ENCODE measurements at regions not wholly inside any gene's neighbourhood (a gene's known extent, or its start where the extent isn't known, plus 50 kb on each side); places are given as distances from the start of the nearest gene placed in this dataset.
A peak's percentile ranks its signal among the peaks of the same experiment; 100 is the strongest.

GRCh38 chr7:155382802-155383171, 75.1 kb upstream of the EN2 start:
- Histone ChIP-seq H3K56ac (ENCODE audit: insufficient read length, low read depth, low read length) (no peak overlapping the region), H4K5ac (ENCODE audit: insufficient read length, low read depth, low read length) (no peak overlapping the region), H4K91ac (ENCODE audit: insufficient read length, low read depth, low read length) (no peak overlapping the region), H3K23me2 (ENCODE audit: insufficient read length, low read depth, low read length, poor library complexity, severe bottlenecking) (no peaks in the 10 kb centered on the region), H3T11ph (ENCODE audit: low read length) (no peak overlapping the region), H2AFZ (ENCODE audit: low read length) (no peak overlapping the region), H2BK12ac (ENCODE audit: insufficient read length, low read depth, low read length) (no peak overlapping the region), H4K8ac (replicated peaks; ENCODE audit: insufficient read length, low read depth, low read length) (no peak overlapping the region), H2BK15ac (ENCODE audit: low read depth, low read length) (no peak overlapping the region), H3K79me2 (ENCODE audit: insufficient read depth, low read length) (no peaks in the 10 kb centered on the region), H3K18ac (ENCODE audit: insufficient read length, low read depth, low read length) (no peak overlapping the region), H3K79me1 (ENCODE audit: insufficient read depth, low read depth, low read length, poor library complexity, severe bottlenecking) (no peaks in the 10 kb centered on the region), H3K27ac (ENCODE audit: insufficient read length, low read depth, low read length) (no peak overlapping the region), H2AK5ac (ENCODE audit: insufficient read length, low read length) (no peak overlapping the region), H3K27me3 (ENCODE audit: insufficient read depth, low read length) (peaks cover 71% of the 10 kb centered on the region), H3K4me1 (ENCODE audit: insufficient read depth, low read length) (no peaks in the 10 kb centered on the region; the same call in 1 of the 2 replicates), H2BK5ac (ENCODE audit: insufficient read length, low read length) (no peak overlapping the region), H3K14ac (ENCODE audit: insufficient read depth, low read length) (no peak overlapping the region), H4K20me1 (ENCODE audit: control insufficient read depth, insufficient read depth, insufficient read length) (no peaks in the 10 kb centered on the region), H2BK20ac (ENCODE audit: low read depth, low read length, poor library complexity, severe bottlenecking) (no peak overlapping the region), H3K23ac (ENCODE audit: insufficient read length, low read depth, low read length) (no peak overlapping the region), H3K4me2 (ENCODE audit: insufficient read depth, insufficient read length, low read length) (no peak overlapping the region), H3K9me3 (ENCODE audit: control insufficient read depth, low read depth, low read length) (no peaks in the 10 kb centered on the region), H3K9ac (ENCODE audit: extremely low read depth, insufficient read length, low read length) (no peak overlapping the region), H2BK120ac (ENCODE audit: low read depth, low read length, poor library complexity, severe bottlenecking) (no peak overlapping the region), H3K4ac (ENCODE audit: low read depth, low read length) (no peak overlapping the region)
- H3K9me3 Mint-ChIP-seq, result peaks cover 5 to 21% of the 10 kb centered on the region in 2 experiments; a peak in 3 of 5 replicates
- peaks cover 100% of the 10 kb centered on the region for H3K27me3 Mint-ChIP-seq (ENCODE audit: low read depth)
- no peaks in the 10 kb centered on the region; a peak in 1 of 7 replicates for H3K36me3 Mint-ChIP-seq (ENCODE audit: insufficient read depth in 1 of 3, low read depth in 3 of 3)
- peak overlapping the region in 1 of 2 experiments; percentile 38; a peak in 1 of 5 replicates for H3K4me3 Mint-ChIP-seq
- no peak for DNase-seq
- TF ChIP-seq CTCF (conservative IDR thresholded peaks at IDR 0.05), result no peak
- H3K4me1 Mint-ChIP-seq, result peaks cover 9 to 42% of the 10 kb centered on the region in 2 experiments
- no CpG with 5 or more reads among the region's 5 CpGs for WGBS (ENCODE audit: extremely low coverage, insufficient read length, low lambda C conversion rate)
- H3K27ac Mint-ChIP-seq, result no peak overlapping the region

Data from H9 (cell line).